ENCODE measurements at regions not wholly inside any gene's neighbourhood (a gene's known extent, or its start where the extent isn't known, plus 50 kb on each side); places are given as distances from the start of the nearest gene placed in this dataset.

- no peaks in the 10 kb centered on the region for H3K9me3 Mint-ChIP-seq
- H3K27ac Mint-ChIP-seq (ENCODE audit: unreplicated experiment), result no peak overlapping the region
- no peaks in the 10 kb centered on the region for H3K36me3 Mint-ChIP-seq (ENCODE audit: low read depth)
- H3K4me3 Mint-ChIP-seq, result no peak overlapping the region
- TF ChIP-seq CTCF (conservative IDR thresholded peaks at IDR 0.05), result no peak
- DNase-seq (ENCODE audit: low read depth, low spot score), result no peak
- peaks cover 14% of the 10 kb centered on the region for H3K4me1 Mint-ChIP-seq
- peaks cover 40% of the 10 kb centered on the region for H3K27me3 Mint-ChIP-seq (ENCODE audit: low read depth)
These were observed 323.0 kb downstream of the MTX2 start for GRCh38 chr2:176592216-176592615.

GRCh38 chr2:176595986-176596385 is 326.7 kb downstream of the MTX2 start:
- Mint-ChIP-seq H3K27me3 (ENCODE audit: low read depth) (peaks cover 49% of the 10 kb centered on the region), H3K9me3 (no peaks in the 10 kb centered on the region), H3K4me3 (no peak overlapping the region), H3K4me1 (no peaks in the 10 kb centered on the region), H3K36me3 (ENCODE audit: low read depth) (no peaks in the 10 kb centered on the region), H3K27ac (ENCODE audit: unreplicated experiment) (no peak overlapping the region)
- no peak for TF ChIP-seq CTCF (conservative IDR thresholded peaks at IDR 0.05)
- no peak for DNase-seq (ENCODE audit: low read depth, low spot score)

- no peak overlapping the region for H3K4me3 Mint-ChIP-seq
- no peak for TF ChIP-seq CTCF (conservative IDR thresholded peaks at IDR 0.05)
- no peak overlapping the region for H3K27ac Mint-ChIP-seq (ENCODE audit: unreplicated experiment)
- no peak for DNase-seq (ENCODE audit: low read depth, low spot score)
- H3K36me3 Mint-ChIP-seq (ENCODE audit: low read depth), result no peaks in the 10 kb centered on the region
- no peaks in the 10 kb centered on the region for H3K4me1 Mint-ChIP-seq
- H3K9me3 Mint-ChIP-seq, result no peaks in the 10 kb centered on the region
- H3K27me3 Mint-ChIP-seq (ENCODE audit: low read depth), result peaks cover 58% of the 10 kb centered on the region
These were observed 328.7 kb downstream of the MTX2 start for GRCh38 chr2:176597916-176598315.

GRCh38 chr2:176598351-176598750 is 329.1 kb downstream of the MTX2 start:
- Mint-ChIP-seq H3K36me3 (ENCODE audit: low read depth) (no peaks in the 10 kb centered on the region), H3K4me1 (no peaks in the 10 kb centered on the region), H3K4me3 (no peak overlapping the region), H3K9me3 (no peaks in the 10 kb centered on the region), H3K27me3 (ENCODE audit: low read depth) (peaks cover 62% of the 10 kb centered on the region), H3K27ac (ENCODE audit: unreplicated experiment) (no peak overlapping the region)
- TF ChIP-seq CTCF (conservative IDR thresholded peaks at IDR 0.05), result no peak
- no peak for DNase-seq (ENCODE audit: low read depth, low spot score)

GRCh38 chr2:176599796-176600485 is 330.7 kb downstream of the MTX2 start:
- DNase-seq (ENCODE audit: low read depth, low spot score), result no peak
- Mint-ChIP-seq H3K4me1 (no peaks in the 10 kb centered on the region), H3K4me3 (no peak overlapping the region)

More at GRCh38 chr2:176599796-176600485, 330.7 kb downstream of the MTX2 start:
- H3K36me3 Mint-ChIP-seq (ENCODE audit: low read depth), result no peaks in the 10 kb centered on the region
- no peaks in the 10 kb centered on the region for H3K9me3 Mint-ChIP-seq
- no peak for TF ChIP-seq CTCF (conservative IDR thresholded peaks at IDR 0.05)
- H3K27ac Mint-ChIP-seq (ENCODE audit: unreplicated experiment), result no peak overlapping the region
- H3K27me3 Mint-ChIP-seq (ENCODE audit: low read depth), result peaks cover 58% of the 10 kb centered on the region

Measured in neural crest cell (in vitro differentiated cells).